Parathyroid adenoma (tissue), 2 donors: ENCODE measurements at regions not wholly inside any gene's neighbourhood (a gene's known extent, or its start where the extent isn't known, plus 50 kb on each side); places are given as distances from the start of the nearest gene placed in this dataset.

Experiments
- H2AFZ ChIP-seq: fragments of 300-600 bp; sonication (generic); one replicate; pipeline ENCODE4 v1.7.0; 2017; ENCODE audit warnings: antibody characterized with exemption, mild to moderate bottlenecking
- H3K27ac ChIP-seq: fragments of 300-600 bp; sonication (generic); one replicate; pipeline ENCODE4 v1.7.0; 2017
- H3K27me3 ChIP-seq: fragments of 300-600 bp; sonication (generic); one replicate; pipeline ENCODE4 v1.7.0; 2017; ENCODE audit warnings: low read length; ENCODE audit not compliant: control insufficient read depth, insufficient read depth
- H3K36me3 ChIP-seq: fragments of 300-600 bp; sonication (generic); one replicate; pipeline ENCODE4 v1.7.0; 2017; ENCODE audit warnings: low read length; ENCODE audit not compliant: control insufficient read depth, insufficient read depth
- H3K4me1 ChIP-seq: fragments of 300-600 bp; sonication (generic); one replicate; pipeline ENCODE4 v1.7.0; 2017; ENCODE audit warnings: control low read depth
- H3K4me2 ChIP-seq: fragments of 300-600 bp; sonication (generic); one replicate; pipeline ENCODE4 v1.7.0; 2017; ENCODE audit warnings: low read length
- H3K4me3 ChIP-seq: fragments of 300-600 bp; sonication (generic); one replicate; pipeline ENCODE4 v1.7.0; 2017; ENCODE audit warnings: low read depth, low read length
- H3K79me2 ChIP-seq: fragments of 300-600 bp; sonication (generic); one replicate; pipeline ENCODE4 v1.7.0; 2017; ENCODE audit warnings: control low read depth
- H3K9ac ChIP-seq: fragments of 300-600 bp; sonication (generic); one replicate; pipeline ENCODE4 v1.7.0; 2017; ENCODE audit warnings: mild to moderate bottlenecking
- H3K9me3 ChIP-seq: fragments of 300-600 bp; sonication (generic); one replicate; pipeline ENCODE4 v1.7.0; 2017; ENCODE audit warnings: low read length; ENCODE audit not compliant: control insufficient read depth
- CTCF ChIP-seq: fragments of 300-600 bp; sonication (generic); IDR thresholded peaks from one replicate; pipeline ENCODE4 v1.7.0; 2017; ENCODE audit warnings: antibody characterized with exemption, mild to moderate bottlenecking
- donor health status: primary hyperparathyroidism.

- H3K9ac ChIP-seq: no peak overlapping the region
- H3K27ac ChIP-seq: no peak overlapping the region
- no peak overlapping the region for H3K4me2 ChIP-seq
- H3K4me3 ChIP-seq: no peak overlapping the region
- H3K4me1 ChIP-seq: no peaks in the 10 kb centered on the region
- H2AFZ ChIP-seq: peak overlapping the region; percentile 34
- no peaks in the 10 kb centered on the region for H3K36me3 ChIP-seq
- no peaks in the 10 kb centered on the region for H3K79me2 ChIP-seq
- TF ChIP-seq CTCF: no peak
- no peaks in the 10 kb centered on the region for H3K9me3 ChIP-seq
- H3K27me3 ChIP-seq: no peaks in the 10 kb centered on the region
These were observed 246.9 kb upstream of the ZFP64 start for GRCh38 chr20:52438326-52438963.

- Histone ChIP-seq H3K79me2 (no peaks in the 10 kb centered on the region), H3K36me3 (no peaks in the 10 kb centered on the region), H3K4me2 (no peak overlapping the region), H3K9me3 (no peaks in the 10 kb centered on the region), H2AFZ (no peak overlapping the region), H3K27ac (no peak overlapping the region), H3K9ac (no peak overlapping the region), H3K4me1 (no peaks in the 10 kb centered on the region), H3K27me3 (no peaks in the 10 kb centered on the region), H3K4me3 (no peak overlapping the region)
- TF ChIP-seq CTCF: no peak
These were observed 242.9 kb upstream of the ZFP64 start for GRCh38 chr20:52434453-52434852.

- no peaks in the 10 kb centered on the region for H3K4me1 ChIP-seq
- H3K27ac ChIP-seq: no peak overlapping the region
- TF ChIP-seq CTCF: no peak
- H2AFZ ChIP-seq: no peak overlapping the region
- H3K36me3 ChIP-seq: no peaks in the 10 kb centered on the region
- H3K79me2 ChIP-seq: no peaks in the 10 kb centered on the region
- H3K27me3 ChIP-seq: no peaks in the 10 kb centered on the region
- H3K4me2 ChIP-seq: no peak overlapping the region
- no peaks in the 10 kb centered on the region for H3K9me3 ChIP-seq
- no peak overlapping the region for H3K9ac ChIP-seq
- H3K4me3 ChIP-seq: no peak overlapping the region
These were observed 242.5 kb upstream of the ZFP64 start for GRCh38 chr20:52434041-52434425.

- H3K79me2 ChIP-seq: no peaks in the 10 kb centered on the region
- H3K4me1 ChIP-seq: no peaks in the 10 kb centered on the region
- no peaks in the 10 kb centered on the region for H3K9me3 ChIP-seq
- H3K4me2 ChIP-seq: no peak overlapping the region
- H3K36me3 ChIP-seq: no peaks in the 10 kb centered on the region
- no peaks in the 10 kb centered on the region for H3K27me3 ChIP-seq
- H3K4me3 ChIP-seq: no peak overlapping the region
- no peak overlapping the region for H2AFZ ChIP-seq
- no peak for TF ChIP-seq CTCF
- H3K9ac ChIP-seq: no peak overlapping the region
- no peak overlapping the region for H3K27ac ChIP-seq
These were observed 241.9 kb upstream of the ZFP64 start for GRCh38 chr20:52433326-52434040.

GRCh38 chr20:52432740-52433139 is 241.2 kb upstream of the ZFP64 start:
- H3K79me2 ChIP-seq: no peaks in the 10 kb centered on the region
- no peaks in the 10 kb centered on the region for H3K4me1 ChIP-seq
- no peak overlapping the region for H2AFZ ChIP-seq
- no peak overlapping the region for H3K4me3 ChIP-seq
- H3K27ac ChIP-seq: no peak overlapping the region
- no peaks in the 10 kb centered on the region for H3K36me3 ChIP-seq
- TF ChIP-seq CTCF: no peak
- no peak overlapping the region for H3K4me2 ChIP-seq
- no peak overlapping the region for H3K9ac ChIP-seq
- no peaks in the 10 kb centered on the region for H3K9me3 ChIP-seq
- no peaks in the 10 kb centered on the region for H3K27me3 ChIP-seq
